ENCODE measurements at regions not wholly inside any gene's neighbourhood (a gene's known extent, or its start where the extent isn't known, plus 50 kb on each side); places are given as distances from the start of the nearest gene placed in this dataset.

DNA sequence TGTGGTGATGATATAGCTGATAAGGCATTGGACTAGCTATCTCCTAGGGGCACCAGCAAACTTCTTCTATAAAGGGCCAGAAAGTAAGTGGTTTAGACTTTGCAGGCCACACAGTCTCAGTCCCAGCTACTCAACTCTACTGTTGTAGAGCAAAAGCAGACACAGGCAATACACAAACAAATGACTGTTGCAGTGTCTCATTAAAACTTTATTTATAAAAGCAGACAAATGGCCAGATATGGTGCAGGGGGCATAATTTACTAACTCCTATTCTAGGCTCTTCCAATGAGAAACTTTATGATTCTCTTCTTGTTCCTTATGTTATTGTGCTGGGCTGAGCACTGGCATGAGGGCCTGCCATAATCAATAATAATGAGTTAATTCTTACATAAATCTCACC lies 176.8 kb upstream of the POU3F1 start:
- intact Hi-C loops (cut with DNase I, micrococcal nuclease), result no loop called here
- ATAC-seq (no peak), DNase-seq (no peak)
- H3K36me3 ChIP-seq (ENCODE audit: low read depth), result no peaks in the 10 kb centered on the region
- H3K4me3 ChIP-seq, result no peak overlapping the region
- no peaks in the 10 kb centered on the region for H3K4me1 ChIP-seq (ENCODE audit: low read depth)
- H3K9me3 ChIP-seq, result no peaks in the 10 kb centered on the region
- TF ChIP-seq, protein P1, sequence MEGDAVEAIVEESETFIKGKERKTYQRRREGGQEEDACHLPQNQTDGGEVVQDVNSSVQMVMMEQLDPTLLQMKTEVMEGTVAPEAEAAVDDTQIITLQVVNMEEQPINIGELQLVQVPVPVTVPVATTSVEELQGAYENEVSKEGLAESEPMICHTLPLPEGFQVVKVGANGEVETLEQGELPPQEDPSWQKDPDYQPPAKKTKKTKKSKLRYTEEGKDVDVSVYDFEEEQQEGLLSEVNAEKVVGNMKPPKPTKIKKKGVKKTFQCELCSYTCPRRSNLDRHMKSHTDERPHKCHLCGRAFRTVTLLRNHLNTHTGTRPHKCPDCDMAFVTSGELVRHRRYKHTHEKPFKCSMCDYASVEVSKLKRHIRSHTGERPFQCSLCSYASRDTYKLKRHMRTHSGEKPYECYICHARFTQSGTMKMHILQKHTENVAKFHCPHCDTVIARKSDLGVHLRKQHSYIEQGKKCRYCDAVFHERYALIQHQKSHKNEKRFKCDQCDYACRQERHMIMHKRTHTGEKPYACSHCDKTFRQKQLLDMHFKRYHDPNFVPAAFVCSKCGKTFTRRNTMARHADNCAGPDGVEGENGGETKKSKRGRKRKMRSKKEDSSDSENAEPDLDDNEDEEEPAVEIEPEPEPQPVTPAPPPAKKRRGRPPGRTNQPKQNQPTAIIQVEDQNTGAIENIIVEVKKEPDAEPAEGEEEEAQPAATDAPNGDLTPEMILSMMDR (IDR thresholded peaks at IDR 0.05), result no peak

DNA sequence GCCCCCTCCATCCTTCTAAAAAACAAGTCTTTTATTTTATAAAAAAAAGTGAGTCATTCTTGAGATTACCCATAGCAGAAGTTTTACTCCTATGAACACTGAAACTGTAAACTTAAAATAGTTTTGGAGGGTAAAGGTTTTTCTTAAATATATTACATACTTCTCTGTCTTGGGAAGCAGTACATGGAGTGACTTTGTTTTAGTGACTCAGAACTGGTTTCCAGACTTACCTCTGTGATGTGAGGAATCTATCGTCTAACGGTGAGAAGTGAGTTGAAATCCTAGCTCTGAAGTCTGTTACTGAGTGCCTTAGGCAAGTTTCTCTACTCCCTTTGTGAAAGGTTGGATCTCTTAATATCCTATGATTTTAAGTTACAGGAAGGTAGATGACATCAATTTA lies 176.3 kb upstream of the POU3F1 start:
- Histone ChIP-seq H3K9me3 (no peaks in the 10 kb centered on the region), H3K4me1 (ENCODE audit: low read depth) (no peaks in the 10 kb centered on the region), H3K36me3 (ENCODE audit: low read depth) (no peaks in the 10 kb centered on the region), H3K4me3 (no peak overlapping the region)
- TF ChIP-seq, protein P1 (IDR thresholded peaks at IDR 0.05), result no peak
- ATAC-seq, result no peak
- intact Hi-C loops (cut with DNase I, micrococcal nuclease), result no loop called here
- DNase-seq, result no peak

DNA sequence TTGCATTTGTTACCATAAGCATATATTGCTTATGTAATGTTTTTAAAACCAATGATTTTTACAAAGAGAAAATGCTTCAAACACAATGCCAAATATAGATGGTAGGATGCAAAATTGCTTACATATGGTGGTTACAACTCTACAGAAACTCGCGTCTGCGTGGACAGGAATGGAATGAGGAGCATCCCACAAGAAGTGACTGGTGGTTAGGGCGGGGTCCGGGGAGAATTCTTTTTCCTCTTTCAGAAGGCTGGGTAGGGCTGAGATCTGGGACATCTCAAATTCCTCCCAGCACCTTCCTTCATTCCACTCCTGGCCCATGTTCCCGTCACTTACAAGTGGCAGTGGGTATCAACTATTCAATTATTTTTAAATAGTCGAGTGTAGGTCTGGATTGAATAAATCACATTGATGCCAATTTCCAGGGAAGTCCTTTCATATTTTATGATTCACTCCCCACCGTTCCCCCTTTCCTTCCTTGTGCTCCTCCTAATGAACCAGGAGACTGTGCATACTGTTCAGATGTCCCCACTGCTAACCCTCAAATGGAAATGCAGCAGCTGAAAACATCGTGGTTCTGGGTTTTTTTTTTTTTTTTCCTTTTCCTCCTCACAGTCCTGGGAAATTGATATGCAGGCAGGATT lies 174.5 kb upstream of the POU3F1 start:
- DNase-seq (no peak), ATAC-seq (no peak)
- intact Hi-C loops (cut with DNase I, micrococcal nuclease), result no loop called here
- TF ChIP-seq, protein P1 (IDR thresholded peaks at IDR 0.05), result no peak
- Histone ChIP-seq H3K36me3 (ENCODE audit: low read depth) (no peaks in the 10 kb centered on the region), H3K4me1 (ENCODE audit: low read depth) (no peaks in the 10 kb centered on the region), H3K4me3 (no peak overlapping the region), H3K9me3 (no peaks in the 10 kb centered on the region)

DNA sequence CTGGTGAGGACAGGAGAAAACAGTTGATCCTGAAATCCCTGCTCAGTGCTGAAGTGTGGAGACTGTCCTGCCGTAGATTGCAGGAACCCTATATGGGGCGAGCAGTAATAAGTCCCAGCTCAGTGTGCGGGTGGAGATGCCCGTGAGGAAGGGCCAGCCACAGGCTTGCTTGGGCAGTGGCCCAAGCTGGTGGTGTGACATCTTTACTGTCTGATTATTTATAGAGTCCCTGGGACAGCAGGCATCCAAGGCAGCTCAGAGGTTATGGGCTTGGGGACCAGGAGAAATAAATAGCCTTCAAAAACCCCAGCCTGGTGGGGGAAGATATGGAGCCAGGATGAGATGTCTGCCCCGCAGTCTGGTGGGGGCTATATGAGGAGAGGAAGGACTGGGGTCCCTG lies 170.7 kb upstream of the POU3F1 start:
- Histone ChIP-seq H3K9me3 (no peaks in the 10 kb centered on the region), H3K36me3 (ENCODE audit: low read depth) (no peaks in the 10 kb centered on the region), H3K4me3 (no peak overlapping the region), H3K4me1 (ENCODE audit: low read depth) (no peaks in the 10 kb centered on the region)
- ATAC-seq (no peak), DNase-seq (no peak)
- intact Hi-C loops (cut with DNase I, micrococcal nuclease), result no loop called here
- TF ChIP-seq, protein P1 (IDR thresholded peaks at IDR 0.05), result no peak

DNA sequence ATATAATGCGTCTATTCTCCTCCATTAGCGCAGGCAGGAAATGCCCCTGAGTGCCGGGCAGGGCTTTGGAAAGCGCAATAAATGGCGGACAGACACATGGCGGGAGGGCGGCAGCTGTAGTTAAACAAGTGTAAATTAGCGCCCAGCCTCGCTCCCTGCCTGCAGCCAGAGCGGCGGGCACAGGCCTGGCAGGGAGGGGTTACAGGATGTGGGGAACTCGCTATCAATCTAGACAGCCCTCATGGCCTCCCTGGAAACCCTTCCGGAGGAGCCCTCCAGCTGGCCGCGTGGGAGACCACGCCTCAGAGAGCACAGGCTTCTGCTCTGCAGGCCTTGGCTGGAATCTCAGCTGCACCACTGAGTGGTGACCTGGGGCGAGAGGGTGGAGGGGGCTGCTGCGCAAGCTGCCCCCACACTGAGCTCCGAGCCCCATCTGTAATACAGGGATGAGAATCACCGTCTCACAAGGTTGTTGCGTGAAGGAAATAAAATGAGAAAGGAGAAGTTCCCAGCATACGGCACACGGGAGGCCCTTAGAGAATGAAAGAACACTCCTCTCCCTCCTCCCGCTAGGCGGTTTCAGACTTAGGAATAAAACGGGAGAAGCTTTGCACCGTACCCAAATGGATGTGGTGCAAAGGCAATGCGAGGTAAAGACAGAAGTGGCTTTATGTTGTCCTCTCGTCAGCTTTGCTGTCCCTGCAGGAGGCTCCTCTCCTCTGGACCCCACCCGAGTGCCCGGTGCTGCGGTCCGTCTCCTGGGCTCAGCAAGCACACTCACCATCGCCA lies 167.2 kb upstream of the POU3F1 start:
- intact Hi-C loops (cut with DNase I, micrococcal nuclease), result no loop called here
- TF ChIP-seq, protein P1 (IDR thresholded peaks at IDR 0.05), result no peak
- DNase-seq (no peak), ATAC-seq (no peak)
- Histone ChIP-seq H3K4me3 (no peak overlapping the region), H3K4me1 (ENCODE audit: low read depth) (no peaks in the 10 kb centered on the region), H3K36me3 (ENCODE audit: low read depth) (no peaks in the 10 kb centered on the region), H3K9me3 (no peaks in the 10 kb centered on the region)

Data from mucosa of descending colon (tissue), 3 donors.